ENCODE measurements at regions not wholly inside any gene's neighbourhood (a gene's known extent, or its start where the extent isn't known, plus 50 kb on each side); places are given as distances from the start of the nearest gene placed in this dataset.

DNA sequence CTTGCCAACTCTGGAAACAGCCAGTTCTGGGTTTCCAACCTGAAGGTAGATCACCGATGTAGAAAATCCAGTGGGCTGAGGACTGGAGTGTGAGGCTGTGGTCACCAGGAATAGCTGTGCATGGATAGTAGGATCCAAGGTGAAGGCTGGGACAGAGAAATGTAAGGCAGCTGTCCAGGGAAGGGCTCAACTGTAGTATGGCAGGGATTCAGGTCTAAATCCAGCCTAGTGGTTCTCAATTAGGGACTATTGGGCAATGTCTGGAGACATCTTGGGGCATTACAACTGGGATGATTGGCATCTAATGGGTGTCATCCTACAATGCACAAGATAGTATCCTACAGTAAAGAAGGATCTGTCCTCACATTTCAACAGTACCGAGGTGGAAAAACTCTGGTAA, 67.7 kb upstream of the RUNX1 start:
- no peak for TF ChIP-seq CTCF (IDR thresholded peaks at IDR 0.05)
- DNase-seq (ENCODE audit: low spot score): no peak
- Mint-ChIP-seq H3K4me3 (ENCODE audit: unreplicated experiment) (no peak overlapping the region), H3K9me3 (ENCODE audit: low read depth) (no peaks in the 10 kb centered on the region), H3K4me1 (ENCODE audit: low read depth) (peaks cover 13% of the 10 kb centered on the region), H3K36me3 (ENCODE audit: low read depth) (no peaks in the 10 kb centered on the region), H3K27ac (ENCODE audit: unreplicated experiment) (no peak overlapping the region), H3K27me3 (ENCODE audit: low read depth) (no peaks in the 10 kb centered on the region)

DNA sequence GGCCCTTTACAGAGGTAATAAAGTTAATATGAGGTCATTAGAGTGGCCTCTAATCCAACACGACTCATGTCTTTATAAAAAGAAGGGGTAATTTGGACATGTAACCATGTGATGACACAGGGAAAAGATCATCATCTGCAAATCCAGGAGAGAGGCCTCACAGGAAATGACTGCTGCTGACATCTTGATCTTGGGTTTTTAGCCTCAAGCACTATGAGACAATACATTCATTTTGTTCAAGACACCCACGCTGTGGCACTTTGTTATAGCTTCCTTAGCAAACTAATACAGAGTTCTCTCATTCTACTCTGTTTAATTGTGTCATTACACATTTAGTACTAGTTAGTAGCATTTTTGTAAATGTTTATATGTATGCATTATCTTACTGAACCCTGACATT, 64.0 kb upstream of the RUNX1 start:
- DNase-seq (ENCODE audit: low spot score): no peak
- peaks cover 2% of the 10 kb centered on the region for H3K36me3 Mint-ChIP-seq (ENCODE audit: low read depth)
- H3K27ac Mint-ChIP-seq (ENCODE audit: unreplicated experiment): no peak overlapping the region

DNA sequence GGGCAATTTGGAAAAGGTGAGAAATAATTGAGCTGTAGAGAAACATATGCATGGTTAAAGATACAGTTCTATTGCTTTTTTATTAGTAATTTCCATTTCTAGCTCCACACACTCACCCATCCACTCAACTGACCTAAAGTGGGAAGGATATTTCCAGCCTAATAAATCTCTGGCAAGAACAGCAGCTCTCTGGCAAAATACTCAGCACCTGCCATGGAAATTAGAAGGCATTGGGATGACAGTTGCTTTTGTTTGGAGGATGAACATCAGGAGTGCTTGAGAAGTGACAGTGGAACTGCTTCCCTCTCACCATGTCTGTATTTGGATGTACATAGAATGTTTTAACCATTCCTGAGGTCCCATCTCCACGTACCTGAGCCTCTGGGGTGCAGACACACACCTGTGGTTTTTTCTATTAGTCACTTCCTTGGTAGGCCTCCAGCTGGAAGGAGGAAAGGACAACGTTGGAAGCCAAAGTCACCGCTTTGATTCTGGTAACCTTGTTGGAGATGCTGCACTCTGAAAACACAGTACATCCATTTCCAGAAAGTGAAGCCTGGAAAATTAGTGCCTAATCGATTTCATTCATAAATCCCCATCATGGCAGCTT, 62.3 kb upstream of the RUNX1 start:
- peaks cover 2% of the 10 kb centered on the region for H3K36me3 Mint-ChIP-seq (ENCODE audit: low read depth)
- no peak overlapping the region for H3K27ac Mint-ChIP-seq (ENCODE audit: unreplicated experiment)
- peaks cover 4% of the 10 kb centered on the region for H3K4me1 Mint-ChIP-seq (ENCODE audit: low read depth)
- H3K9me3 Mint-ChIP-seq (ENCODE audit: low read depth): peaks cover 5% of the 10 kb centered on the region
- no peak for TF ChIP-seq CTCF (IDR thresholded peaks at IDR 0.05)
- no peak overlapping the region for H3K4me3 Mint-ChIP-seq (ENCODE audit: unreplicated experiment)
- no peaks in the 10 kb centered on the region for H3K27me3 Mint-ChIP-seq (ENCODE audit: low read depth)
- no peak for DNase-seq (ENCODE audit: low spot score)

More for the DNA sequence above, 64.0 kb upstream of the RUNX1 start:
- no peaks in the 10 kb centered on the region for H3K27me3 Mint-ChIP-seq (ENCODE audit: low read depth)
- H3K4me1 Mint-ChIP-seq (ENCODE audit: low read depth): peaks cover 4% of the 10 kb centered on the region
- TF ChIP-seq CTCF (IDR thresholded peaks at IDR 0.05): no peak
- peaks cover 5% of the 10 kb centered on the region for H3K9me3 Mint-ChIP-seq (ENCODE audit: low read depth)
- H3K4me3 Mint-ChIP-seq (ENCODE audit: unreplicated experiment): no peak overlapping the region

- TF ChIP-seq CTCF (IDR thresholded peaks at IDR 0.05): no peak
- Mint-ChIP-seq H3K27me3 (ENCODE audit: low read depth) (no peaks in the 10 kb centered on the region), H3K4me1 (ENCODE audit: low read depth) (peaks cover 4% of the 10 kb centered on the region), H3K9me3 (ENCODE audit: low read depth) (peaks cover 5% of the 10 kb centered on the region), H3K36me3 (ENCODE audit: low read depth) (peaks cover 2% of the 10 kb centered on the region), H3K4me3 (ENCODE audit: unreplicated experiment) (no peak overlapping the region), H3K27ac (ENCODE audit: unreplicated experiment) (no peak overlapping the region)
- no peak for DNase-seq (ENCODE audit: low spot score)
These were observed 59.8 kb upstream of the RUNX1 start for GRCh38 chr21:35108887-35109286.

- H3K27ac Mint-ChIP-seq (ENCODE audit: unreplicated experiment): no peak overlapping the region
- H3K9me3 Mint-ChIP-seq (ENCODE audit: low read depth): peaks cover 5% of the 10 kb centered on the region
- no peak overlapping the region for H3K4me3 Mint-ChIP-seq (ENCODE audit: unreplicated experiment)
- H3K27me3 Mint-ChIP-seq (ENCODE audit: low read depth): no peaks in the 10 kb centered on the region
- H3K4me1 Mint-ChIP-seq (ENCODE audit: low read depth): no peaks in the 10 kb centered on the region
- peaks cover 2% of the 10 kb centered on the region for H3K36me3 Mint-ChIP-seq (ENCODE audit: low read depth)
- no peak for DNase-seq (ENCODE audit: low spot score)
- no peak for TF ChIP-seq CTCF (IDR thresholded peaks at IDR 0.05)
These were observed 58.4 kb upstream of the RUNX1 start for GRCh38 chr21:35107520-35107919.
